Loucy (cell line): ENCODE measurements at regions not wholly inside any gene's neighbourhood (a gene's known extent, or its start where the extent isn't known, plus 50 kb on each side); places are given as distances from the start of the nearest gene placed in this dataset.

ENCODE experiments used
- H2AFZ ChIP-seq: fragments of 200-600 bp; sonication (generic); 2 replicates; pipeline ENCODE4 v1.6.0; 2016; ENCODE audit warnings: antibody characterized with exemption, mild to moderate bottlenecking, low read length, moderate library complexity
- H3F3A ChIP-seq: fragments of 200-600 bp; 2 replicates; pipeline ENCODE4 v1.6.0; 2016; ENCODE audit warnings: antibody characterized with exemption, low read depth, mild to moderate bottlenecking
- H3K27me3 ChIP-seq: fragments of 200-600 bp; sonication (generic); 2 replicates; pipeline ENCODE4 v1.6.1; 2014; ENCODE audit warnings: low read length, mild to moderate bottlenecking; ENCODE audit not compliant: insufficient read depth, poor library complexity, severe bottlenecking
- H3K36me3 ChIP-seq: fragments of 200-600 bp; sonication (generic); 2 replicates; pipeline ENCODE4 v1.6.1; 2016; ENCODE audit warnings: low read length; ENCODE audit not compliant: insufficient read depth
- H3K4me1 ChIP-seq: fragments of 200-600 bp; sonication (generic); 2 replicates; pipeline ENCODE4 v1.5.1; 2014; ENCODE audit warnings: low read length, mild to moderate bottlenecking; ENCODE audit not compliant: insufficient read depth, poor library complexity, severe bottlenecking
- H3K4me2 ChIP-seq: fragments of 200-600 bp; sonication (generic); 2 replicates; pipeline ENCODE4 v1.6.0; 2014; ENCODE audit warnings: antibody characterized with exemption, low read length, low read depth, mild to moderate bottlenecking; ENCODE audit not compliant: poor library complexity, severe bottlenecking
- H3K4me3 ChIP-seq: fragments of 200-600 bp; sonication (generic); 2 replicates; pipeline ENCODE4 v1.5.1; 2014; ENCODE audit warnings: low read length, mild to moderate bottlenecking, mixed read lengths; ENCODE audit not compliant: poor library complexity, severe bottlenecking
- H3K79me2 ChIP-seq: fragments of 200-600 bp; sonication (generic); 2 replicates; pipeline ENCODE4 v1.6.1; 2014; ENCODE audit warnings: low read length; ENCODE audit not compliant: insufficient read depth
- H3K9ac ChIP-seq: fragments of 200-600 bp; sonication (generic); 2 replicates; pipeline ENCODE4 v1.6.0; 2014; ENCODE audit warnings: mild to moderate bottlenecking, low read depth, low read length, moderate library complexity; ENCODE audit not compliant: poor library complexity, severe bottlenecking
- H3K9me2 ChIP-seq: fragments of 200-600 bp; sonication (generic); replicated peaks from 2 replicates; pipeline ENCODE4 v1.6.1; 2016; ENCODE audit warnings: low read depth, low read length, mixed read lengths
- H3K9me3 ChIP-seq: fragments of 200-600 bp; sonication (generic); 2 replicates; pipeline ENCODE4 v1.6.1; 2014; ENCODE audit warnings: mild to moderate bottlenecking, antibody characterized with exemption, low read length, low read depth; ENCODE audit not compliant: insufficient read depth
- H4K20me1 ChIP-seq: fragments of 200-600 bp; sonication (generic); 2 replicates; pipeline ENCODE4 v1.6.0; 2014; ENCODE audit warnings: antibody characterized with exemption, low read length, mild to moderate bottlenecking; ENCODE audit not compliant: insufficient read depth, poor library complexity, severe bottlenecking
- CTCF ChIP-seq: fragments of 200-600 bp; sonication (generic); conservative IDR thresholded peaks from 2 replicates; pipeline ENCODE4 v1.5.1; 2014; ENCODE audit warnings: mild to moderate bottlenecking, antibody characterized with exemption, low read length
- EZH2phosphoT487 ChIP-seq: fragments of 200-600 bp; IDR thresholded peaks from 2 replicates; pipeline ENCODE4 v1.6.1; 2018; ENCODE audit warnings: antibody characterized with exemption, mild to moderate bottlenecking, moderate library complexity, borderline replicate concordance

- Histone ChIP-seq H3K4me2 (peak overlapping the region; percentile 72), H3K79me2 (no peaks in the 10 kb centered on the region), H3K9me2 (no peaks in the 10 kb centered on the region), H3K36me3 (no peaks in the 10 kb centered on the region), H3K9ac (peak overlapping the region; percentile 46), H3F3A (peaks cover 6% of the 10 kb centered on the region), H3K9me3 (no peaks in the 10 kb centered on the region), H4K20me1 (no peaks in the 10 kb centered on the region), H2AFZ (peak overlapping the region; percentile 61), H3K4me3 (peak overlapping the region; percentile 55), H3K27me3 (no peaks in the 10 kb centered on the region), H3K4me1 (peaks cover 42% of the 10 kb centered on the region)
- TF ChIP-seq CTCF (no peak), EZH2phosphoT487 (no peak)
These were observed 80.0 kb upstream of the CPO start for GRCh38 chr2:206859330-206859739.

- no peaks in the 10 kb centered on the region for H3K79me2 ChIP-seq
- H3K36me3 ChIP-seq = no peaks in the 10 kb centered on the region
- H3K4me3 ChIP-seq = no peak overlapping the region
- H2AFZ ChIP-seq = no peak overlapping the region
- TF ChIP-seq EZH2phosphoT487 (no peak), CTCF (no peak)
- H4K20me1 ChIP-seq = no peaks in the 10 kb centered on the region
- no peaks in the 10 kb centered on the region for H3K9me3 ChIP-seq
- H3K4me2 ChIP-seq = no peak overlapping the region
- no peak overlapping the region for H3K9ac ChIP-seq
- no peaks in the 10 kb centered on the region for H3K27me3 ChIP-seq
- H3F3A ChIP-seq = peaks cover 6% of the 10 kb centered on the region
- no peaks in the 10 kb centered on the region for H3K9me2 ChIP-seq
- peaks cover 19% of the 10 kb centered on the region for H3K4me1 ChIP-seq
These were observed 76.1 kb upstream of the CPO start for GRCh38 chr2:206863196-206863595.

- peaks cover 5% of the 10 kb centered on the region for H3F3A ChIP-seq
- no peaks in the 10 kb centered on the region for H3K9me2 ChIP-seq
- H3K36me3 ChIP-seq = no peaks in the 10 kb centered on the region
- TF ChIP-seq CTCF (no peak), EZH2phosphoT487 (no peak)
- no peak overlapping the region for H3K4me3 ChIP-seq
- no peaks in the 10 kb centered on the region for H3K79me2 ChIP-seq
- no peak overlapping the region for H3K4me2 ChIP-seq
- peaks cover 14% of the 10 kb centered on the region for H3K4me1 ChIP-seq
- no peak overlapping the region for H3K9ac ChIP-seq
- no peaks in the 10 kb centered on the region for H3K9me3 ChIP-seq
- H3K27me3 ChIP-seq = no peaks in the 10 kb centered on the region
- H2AFZ ChIP-seq = no peak overlapping the region
- H4K20me1 ChIP-seq = no peaks in the 10 kb centered on the region
These were observed 75.6 kb upstream of the CPO start for GRCh38 chr2:206863716-206864115.
